H9 (cell line): ENCODE measurements at regions not wholly inside any gene's neighbourhood (a gene's known extent, or its start where the extent isn't known, plus 50 kb on each side); places are given as distances from the start of the nearest gene placed in this dataset.

ENCODE experiments used
- DNase-seq: peaks from one replicate; pipeline ENCODE4 v3.0.0-alpha.2; 2017
- H2AFZ ChIP-seq: one replicate; pipeline ENCODE4 v1.6.1; 2013; ENCODE audit warnings: mild to moderate bottlenecking, low read length, control low read depth, moderate library complexity
- H2AK5ac ChIP-seq: 2 replicates; pipeline ENCODE4 v1.6.1; 2013; ENCODE audit warnings: low read length, control low read depth, mixed read lengths; ENCODE audit not compliant: insufficient read length
- H2BK120ac ChIP-seq: one replicate; pipeline ENCODE4 v1.6.1; 2013; ENCODE audit warnings: low read depth, mild to moderate bottlenecking, low read length, control low read depth, inconsistent platforms; ENCODE audit not compliant: poor library complexity, severe bottlenecking
- H2BK12ac ChIP-seq: 2 replicates; pipeline ENCODE4 v1.6.1; 2013; ENCODE audit warnings: low read length, control low read depth, mixed read lengths, low read depth; ENCODE audit not compliant: insufficient read length
- H2BK15ac ChIP-seq: 2 replicates; pipeline ENCODE4 v1.6.1; 2013; ENCODE audit warnings: low read depth, low read length, control low read depth
- H2BK20ac ChIP-seq: one replicate; pipeline ENCODE4 v1.6.1; 2013; ENCODE audit warnings: low read depth, mild to moderate bottlenecking, low read length, control low read depth, inconsistent platforms; ENCODE audit not compliant: poor library complexity, severe bottlenecking
- H2BK5ac ChIP-seq: 2 replicates; pipeline ENCODE4 v1.6.1; 2013; ENCODE audit warnings: low read length, control low read depth, mixed read lengths; ENCODE audit not compliant: insufficient read length
- H3K14ac ChIP-seq: 2 replicates; pipeline ENCODE4 v1.6.1; 2013; ENCODE audit warnings: low read length, control low read depth; ENCODE audit not compliant: insufficient read depth
- H3K18ac ChIP-seq: 2 replicates; pipeline ENCODE4 v1.6.1; 2013; ENCODE audit warnings: low read depth, mild to moderate bottlenecking, mixed read lengths, low read length, control low read depth; ENCODE audit not compliant: insufficient read length
- H3K23ac ChIP-seq: 2 replicates; pipeline ENCODE4 v1.6.1; 2013; ENCODE audit warnings: low read length, control low read depth, mixed read lengths, low read depth; ENCODE audit not compliant: insufficient read length
- H3K23me2 ChIP-seq: 2 replicates; pipeline ENCODE4 v1.6.1; 2013; ENCODE audit warnings: low read depth, mild to moderate bottlenecking, mixed read lengths, low read length, control low read depth; ENCODE audit not compliant: insufficient read length, poor library complexity, severe bottlenecking
- H3K27ac ChIP-seq: 2 replicates; pipeline ENCODE4 v1.5.1; 2013; ENCODE audit warnings: low read length, control low read depth, mixed read lengths, low read depth; ENCODE audit not compliant: insufficient read length
- H3K27me3 ChIP-seq: 2 replicates; pipeline ENCODE4 v1.6.1; 2013; ENCODE audit warnings: low read length, control low read depth, inconsistent platforms; ENCODE audit not compliant: insufficient read depth
- H3K4ac ChIP-seq: 2 replicates; pipeline ENCODE4 v1.6.1; 2013; ENCODE audit warnings: low read depth, mild to moderate bottlenecking, control low read depth, inconsistent platforms, low read length, moderate library complexity
- H3K4me1 ChIP-seq: 2 replicates; pipeline ENCODE4 v1.6.1; 2013; ENCODE audit warnings: low read length, control low read depth, inconsistent platforms; ENCODE audit not compliant: insufficient read depth
- H3K4me2 ChIP-seq: 2 replicates; pipeline ENCODE4 v1.6.1; 2013; ENCODE audit warnings: low read length, control low read depth, mixed read lengths; ENCODE audit not compliant: insufficient read length, insufficient read depth
- H3K56ac ChIP-seq: 2 replicates; pipeline ENCODE4 v1.6.1; 2013; ENCODE audit warnings: low read depth, mild to moderate bottlenecking, mixed read lengths, low read length, control low read depth; ENCODE audit not compliant: insufficient read length
- H3K79me1 ChIP-seq: 2 replicates; pipeline ENCODE4 v1.6.1; 2013; ENCODE audit warnings: low read depth, mild to moderate bottlenecking, moderate library complexity, low read length, control low read depth, inconsistent platforms; ENCODE audit not compliant: insufficient read depth, poor library complexity, severe bottlenecking
- H3K79me2 ChIP-seq: 2 replicates; pipeline ENCODE4 v1.6.1; 2013; ENCODE audit warnings: low read length, control low read depth, inconsistent platforms; ENCODE audit not compliant: insufficient read depth
- H3K9ac ChIP-seq: 2 replicates; pipeline ENCODE4 v1.6.1; 2013; ENCODE audit warnings: low read length, control low read depth, mixed read lengths; ENCODE audit not compliant: insufficient read length; ENCODE audit errors: extremely low read depth
- H3K9me3 ChIP-seq: one replicate; pipeline ENCODE4 v1.6.1; 2013; ENCODE audit warnings: low read depth, low read length, inconsistent platforms; ENCODE audit not compliant: control insufficient read depth
- H3T11ph ChIP-seq: one replicate; pipeline ENCODE4 v1.6.1; 2013; ENCODE audit warnings: mild to moderate bottlenecking, low read length, control low read depth, inconsistent platforms
- H4K20me1 ChIP-seq: one replicate; pipeline ENCODE4 v1.6.1; 2013; ENCODE audit not compliant: control insufficient read depth, insufficient read length, insufficient read depth
- H4K5ac ChIP-seq: 2 replicates; pipeline ENCODE4 v1.6.1; 2013; ENCODE audit warnings: low read depth, mild to moderate bottlenecking, mixed read lengths, low read length, control low read depth; ENCODE audit not compliant: insufficient read length
- H4K8ac ChIP-seq: replicated peaks from 2 replicates; pipeline ENCODE4 v1.6.1; 2013; ENCODE audit warnings: low read length, control low read depth, mixed read lengths, low read depth; ENCODE audit not compliant: insufficient read length
- H4K91ac ChIP-seq: 2 replicates; pipeline ENCODE4 v1.6.1; 2013; ENCODE audit warnings: low read depth, mild to moderate bottlenecking, moderate library complexity, mixed read lengths, low read length, control low read depth; ENCODE audit not compliant: insufficient read length
- H3K27ac Mint-ChIP-seq, 3 experiments: 2 replicates in 2 of 3; 3 replicates in 1 of 3; pipeline ENCODE4 v1.8.0; 2020 to 2021; ENCODE audit warnings: mixed read lengths in 3 of 3, mild to moderate bottlenecking in 1 of 3, moderate library complexity in 1 of 3
- H3K27me3 Mint-ChIP-seq: 2 replicates; pipeline ENCODE4 v1.8.0; 2021; ENCODE audit warnings: low read depth, mild to moderate bottlenecking, moderate library complexity, mixed read lengths
- H3K36me3 Mint-ChIP-seq, 3 experiments: 2 replicates in 2 of 3; 3 replicates in 1 of 3; pipeline ENCODE4 v1.8.0; 2020 to 2021; ENCODE audit warnings: low read depth in 3 of 3, mixed read lengths in 3 of 3; ENCODE audit not compliant: insufficient read depth in 1 of 3
- H3K4me1 Mint-ChIP-seq, 2 experiments: 2 replicates each; pipeline ENCODE4 v1.8.0; 2020; ENCODE audit warnings: mixed read lengths in 2 of 2
- H3K4me3 Mint-ChIP-seq, 2 experiments: 2 replicates in 1 of 2; 3 replicates in 1 of 2; pipeline ENCODE4 v1.8.0; 2020 to 2021; ENCODE audit warnings: mild to moderate bottlenecking in 2 of 2, mixed read lengths in 2 of 2, moderate library complexity in 1 of 2
- H3K9me3 Mint-ChIP-seq, 2 experiments: 2 replicates in 1 of 2; 3 replicates in 1 of 2; pipeline ENCODE4 v1.8.0; 2020; ENCODE audit warnings: mild to moderate bottlenecking in 2 of 2, mixed read lengths in 2 of 2, moderate library complexity in 1 of 2
- WGBS: extraction: QIAGEN DNeasy Blood & Tissue Kit; methylation state at CpG from one replicate; pipeline ENCODE4 v1.1.7; 2013; ENCODE audit warnings: missing lambda C conversion rate, low lambda C conversion rate, mixed read lengths; ENCODE audit not compliant: insufficient read length; ENCODE audit errors: extremely low coverage; 5-methylcytosine and 5-hydroxymethylcytosine counted together
- TF ChIP-seq, protein P1 (sequence below): fragments of 200-600 bp; sonication (generic); conservative IDR thresholded peaks from 3 replicates; pipeline ENCODE4 v1.8.0; 2021; ENCODE audit warnings: antibody characterized with exemption, mild to moderate bottlenecking

- H3K4me1 ChIP-seq = no peaks in the 10 kb centered on the region
- no peak overlapping the region for H2AFZ ChIP-seq
- no CpG with 5 or more reads among the region's 5 CpGs for WGBS
- H3K79me2 ChIP-seq = no peaks in the 10 kb centered on the region
- no peak overlapping the region for H3K4me2 ChIP-seq
- no peak overlapping the region for H3K9ac ChIP-seq
- H2AK5ac ChIP-seq = no peak overlapping the region
- H3K27me3 Mint-ChIP-seq = peaks cover 1% of the 10 kb centered on the region; the same call in 1 of the 2 replicates
- no peak overlapping the region for H3K27ac ChIP-seq
- H3K56ac ChIP-seq = no peak overlapping the region
- TF ChIP-seq, protein P1, sequence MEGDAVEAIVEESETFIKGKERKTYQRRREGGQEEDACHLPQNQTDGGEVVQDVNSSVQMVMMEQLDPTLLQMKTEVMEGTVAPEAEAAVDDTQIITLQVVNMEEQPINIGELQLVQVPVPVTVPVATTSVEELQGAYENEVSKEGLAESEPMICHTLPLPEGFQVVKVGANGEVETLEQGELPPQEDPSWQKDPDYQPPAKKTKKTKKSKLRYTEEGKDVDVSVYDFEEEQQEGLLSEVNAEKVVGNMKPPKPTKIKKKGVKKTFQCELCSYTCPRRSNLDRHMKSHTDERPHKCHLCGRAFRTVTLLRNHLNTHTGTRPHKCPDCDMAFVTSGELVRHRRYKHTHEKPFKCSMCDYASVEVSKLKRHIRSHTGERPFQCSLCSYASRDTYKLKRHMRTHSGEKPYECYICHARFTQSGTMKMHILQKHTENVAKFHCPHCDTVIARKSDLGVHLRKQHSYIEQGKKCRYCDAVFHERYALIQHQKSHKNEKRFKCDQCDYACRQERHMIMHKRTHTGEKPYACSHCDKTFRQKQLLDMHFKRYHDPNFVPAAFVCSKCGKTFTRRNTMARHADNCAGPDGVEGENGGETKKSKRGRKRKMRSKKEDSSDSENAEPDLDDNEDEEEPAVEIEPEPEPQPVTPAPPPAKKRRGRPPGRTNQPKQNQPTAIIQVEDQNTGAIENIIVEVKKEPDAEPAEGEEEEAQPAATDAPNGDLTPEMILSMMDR = no peak
- H3K36me3 Mint-ChIP-seq = no peaks in the 10 kb centered on the region; a peak in 1 of 7 replicates
- no peaks in the 10 kb centered on the region for H3K4me1 Mint-ChIP-seq
- H2BK20ac ChIP-seq = no peak overlapping the region
- no peaks in the 10 kb centered on the region for H4K20me1 ChIP-seq
- no peak overlapping the region for H3K23ac ChIP-seq
- no peak overlapping the region for H3K14ac ChIP-seq
- no peaks in the 10 kb centered on the region for H3K27me3 ChIP-seq
- H3K79me1 ChIP-seq = no peaks in the 10 kb centered on the region
- no peak overlapping the region for H2BK12ac ChIP-seq
- no peaks in the 10 kb centered on the region for H3K9me3 ChIP-seq
- H4K8ac ChIP-seq = no peak overlapping the region
- H2BK120ac ChIP-seq = no peak overlapping the region
- no peak overlapping the region for H3K27ac Mint-ChIP-seq
- DNase-seq = no peak
- H2BK15ac ChIP-seq = no peak overlapping the region
- no peak overlapping the region for H3K4ac ChIP-seq
- peaks cover 6 to 9% of the 10 kb centered on the region in 2 experiments; a peak in 4 of 5 replicates for H3K9me3 Mint-ChIP-seq
- H3K4me3 Mint-ChIP-seq = no peak overlapping the region
- no peak overlapping the region for H4K91ac ChIP-seq
- no peak overlapping the region for H3T11ph ChIP-seq
- H3K23me2 ChIP-seq = no peaks in the 10 kb centered on the region
- H3K18ac ChIP-seq = no peak overlapping the region
- H4K5ac ChIP-seq = no peak overlapping the region
- H2BK5ac ChIP-seq = no peak overlapping the region
Observed at GRCh38 chr3:1037631-1038030, 55.2 kb upstream of the CNTN6 start.
